ENCODE measurements at regions not wholly inside any gene's neighbourhood (a gene's known extent, or its start where the extent isn't known, plus 50 kb on each side); places are given as distances from the start of the nearest gene placed in this dataset.
"Not testable (repeated sequence)": the region's sequence is repeated elsewhere in the genome, so short reads cannot be mapped to it uniquely, and the experiment has no call there.

- DNase-seq (ENCODE audit: low spot score), result no peak
These were observed 70.1 kb downstream of the ZNF330 start for GRCh38 chr4:141290771-141291170.

GRCh38 chr4:141294306-141294705, 73.6 kb downstream of the ZNF330 start:
- DNase-seq (ENCODE audit: low spot score), result no peak

- DNase-seq (ENCODE audit: low spot score), result no peak
These were observed 80.5 kb downstream of the ZNF330 start for GRCh38 chr4:141301216-141301615.

- no peak for DNase-seq (ENCODE audit: low spot score)
These were observed 82.2 kb downstream of the ZNF330 start for GRCh38 chr4:141302924-141303323.

- no peak for DNase-seq (ENCODE audit: low spot score)
These were observed 83.7 kb downstream of the ZNF330 start for GRCh38 chr4:141304346-141304745.

GRCh38 chr4:141306331-141306730, 85.6 kb downstream of the ZNF330 start:
- no peak for DNase-seq (ENCODE audit: low spot score)

- DNase-seq (ENCODE audit: low spot score), result peak; percentile 47
These were observed 86.6 kb downstream of the ZNF330 start for GRCh38 chr4:141307241-141307689.

- no peak for DNase-seq (ENCODE audit: low spot score)
These were observed 89.2 kb downstream of the ZNF330 start for GRCh38 chr4:141309874-141310273.

GRCh38 chr4:141311246-141312204, 90.8 kb downstream of the ZNF330 start:
- DNase-seq (ENCODE audit: low spot score), result no peak

GRCh38 chr4:141314627-141315026, 93.9 kb downstream of the ZNF330 start:
- DNase-seq (ENCODE audit: low spot score), result no peak

- no peak for DNase-seq (ENCODE audit: low spot score)
These were observed 108.0 kb downstream of the ZNF330 start for GRCh38 chr4:141328560-141329173.

- DNase-seq (ENCODE audit: low spot score), result no peak
These were observed 108.5 kb downstream of the ZNF330 start for GRCh38 chr4:141329174-141329569.

- no peak for DNase-seq (ENCODE audit: low spot score)
These were observed 109.9 kb downstream of the ZNF330 start for GRCh38 chr4:141330616-141331015.

- no peak for DNase-seq (ENCODE audit: low spot score)
These were observed 111.1 kb downstream of the ZNF330 start for GRCh38 chr4:141331534-141332358.

- DNase-seq (ENCODE audit: low spot score), result not testable (repeated sequence)
These were observed 111.9 kb downstream of the ZNF330 start for GRCh38 chr4:141332359-141333181.

GRCh38 chr4:141333456-141334230, 112.9 kb downstream of the ZNF330 start:
- DNase-seq (ENCODE audit: low spot score), result not testable (repeated sequence)

- no peak for DNase-seq (ENCODE audit: low spot score)
These were observed 114.5 kb downstream of the ZNF330 start for GRCh38 chr4:141335166-141335565.

- no peak for DNase-seq (ENCODE audit: low spot score)
These were observed 117.5 kb downstream of the ZNF330 start for GRCh38 chr4:141338238-141338637.

- DNase-seq (ENCODE audit: low spot score), result no peak
These were observed 118.7 kb downstream of the ZNF330 start for GRCh38 chr4:141339391-141339790.

GRCh38 chr4:141339966-141340365, 119.3 kb downstream of the ZNF330 start:
- no peak for DNase-seq (ENCODE audit: low spot score)

- no peak for DNase-seq (ENCODE audit: low spot score)
These were observed 119.8 kb downstream of the ZNF330 start for GRCh38 chr4:141340458-141340857.
